ENCODE measurements at regions not wholly inside any gene's neighbourhood (a gene's known extent, or its start where the extent isn't known, plus 50 kb on each side); places are given as distances from the start of the nearest gene placed in this dataset.

DNA sequence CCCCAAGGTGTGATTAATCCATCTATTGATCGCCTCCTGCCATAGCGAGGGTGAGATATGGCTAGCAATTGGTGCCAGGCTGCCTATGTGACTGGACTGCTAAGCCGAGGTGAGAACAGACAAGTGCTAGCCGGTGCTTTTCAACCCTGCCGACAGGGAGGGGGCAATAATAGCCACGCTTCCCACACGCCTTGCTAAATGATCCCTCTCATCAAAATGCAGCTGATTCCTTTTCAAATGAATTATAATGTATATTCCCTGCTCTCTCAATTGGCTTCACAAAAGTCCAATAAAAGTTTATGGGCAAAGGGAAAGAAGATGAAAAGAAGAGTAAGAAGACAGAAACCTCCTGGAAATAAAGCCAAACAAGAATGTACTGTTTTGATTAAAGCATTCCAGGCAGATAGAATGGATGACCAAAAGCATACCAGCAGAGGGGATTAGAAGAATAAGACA is 235.6 kb downstream of the ICOS start:
- Histone ChIP-seq H3K9me3 (ENCODE audit: control insufficient read depth, insufficient read depth, low read length) (no peaks in the 10 kb centered on the region), H3K9me2 (replicated peaks; ENCODE audit: control insufficient read depth, low read length) (no peaks in the 10 kb centered on the region), H3K36me3 (ENCODE audit: control insufficient read depth, low read length) (no peaks in the 10 kb centered on the region), H3K4me2 (ENCODE audit: low read length) (no peak overlapping the region), H3K27me3 (ENCODE audit: control insufficient read depth, low read length) (no peaks in the 10 kb centered on the region), H3F3A (ENCODE audit: control insufficient read depth, insufficient read depth) (no peaks in the 10 kb centered on the region), H3K4me1 (ENCODE audit: control insufficient read depth, low read length) (no peaks in the 10 kb centered on the region), H3K79me2 (ENCODE audit: control insufficient read depth, low read length) (no peaks in the 10 kb centered on the region), H3K27ac (ENCODE audit: low read depth, low read length) (no peak overlapping the region), H4K20me1 (ENCODE audit: control insufficient read depth, insufficient read depth, low read depth, low read length) (no peaks in the 10 kb centered on the region), H3K4me3 (ENCODE audit: low read length) (no peak overlapping the region)
- TF ChIP-seq EZH2phosphoT487 (IDR thresholded peaks at IDR 0.05; ENCODE audit: borderline replicate concordance, low read length) = no peak
- TF ChIP-seq, protein P1, sequence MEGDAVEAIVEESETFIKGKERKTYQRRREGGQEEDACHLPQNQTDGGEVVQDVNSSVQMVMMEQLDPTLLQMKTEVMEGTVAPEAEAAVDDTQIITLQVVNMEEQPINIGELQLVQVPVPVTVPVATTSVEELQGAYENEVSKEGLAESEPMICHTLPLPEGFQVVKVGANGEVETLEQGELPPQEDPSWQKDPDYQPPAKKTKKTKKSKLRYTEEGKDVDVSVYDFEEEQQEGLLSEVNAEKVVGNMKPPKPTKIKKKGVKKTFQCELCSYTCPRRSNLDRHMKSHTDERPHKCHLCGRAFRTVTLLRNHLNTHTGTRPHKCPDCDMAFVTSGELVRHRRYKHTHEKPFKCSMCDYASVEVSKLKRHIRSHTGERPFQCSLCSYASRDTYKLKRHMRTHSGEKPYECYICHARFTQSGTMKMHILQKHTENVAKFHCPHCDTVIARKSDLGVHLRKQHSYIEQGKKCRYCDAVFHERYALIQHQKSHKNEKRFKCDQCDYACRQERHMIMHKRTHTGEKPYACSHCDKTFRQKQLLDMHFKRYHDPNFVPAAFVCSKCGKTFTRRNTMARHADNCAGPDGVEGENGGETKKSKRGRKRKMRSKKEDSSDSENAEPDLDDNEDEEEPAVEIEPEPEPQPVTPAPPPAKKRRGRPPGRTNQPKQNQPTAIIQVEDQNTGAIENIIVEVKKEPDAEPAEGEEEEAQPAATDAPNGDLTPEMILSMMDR (IDR thresholded peaks at IDR 0.05; ENCODE audit: low read depth, low read length, poor library complexity, severe bottlenecking) = no peak

DNA sequence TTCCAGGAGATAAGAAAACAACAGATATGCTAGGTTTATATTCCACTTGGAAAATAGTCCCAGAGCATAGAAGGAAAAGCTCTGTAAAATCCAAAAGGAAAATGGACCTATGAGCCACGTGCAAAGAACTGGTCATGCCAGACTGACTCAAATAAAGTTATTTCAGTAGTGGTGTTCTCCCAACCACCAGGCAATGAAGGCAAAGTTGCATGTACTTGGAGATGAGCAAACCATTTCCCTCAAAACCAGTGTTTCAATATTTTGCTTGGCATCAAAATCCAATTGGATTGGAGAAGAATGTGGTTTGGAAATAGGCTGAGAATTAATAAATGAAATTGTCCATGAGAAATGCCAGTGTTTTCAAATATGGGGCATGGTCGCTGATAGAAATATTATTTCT is 237.5 kb downstream of the ICOS start:
- Histone ChIP-seq H4K20me1 (ENCODE audit: control insufficient read depth, insufficient read depth, low read depth, low read length) (no peaks in the 10 kb centered on the region), H3K4me1 (ENCODE audit: control insufficient read depth, low read length) (no peaks in the 10 kb centered on the region), H3K27ac (ENCODE audit: low read depth, low read length) (no peak overlapping the region), H3K9me3 (ENCODE audit: control insufficient read depth, insufficient read depth, low read length) (no peaks in the 10 kb centered on the region), H3K79me2 (ENCODE audit: control insufficient read depth, low read length) (no peaks in the 10 kb centered on the region), H3K27me3 (ENCODE audit: control insufficient read depth, low read length) (no peaks in the 10 kb centered on the region), H3K4me2 (ENCODE audit: low read length) (no peak overlapping the region), H3F3A (ENCODE audit: control insufficient read depth, insufficient read depth) (no peaks in the 10 kb centered on the region), H3K36me3 (ENCODE audit: control insufficient read depth, low read length) (no peaks in the 10 kb centered on the region), H3K9me2 (replicated peaks; ENCODE audit: control insufficient read depth, low read length) (no peaks in the 10 kb centered on the region), H3K4me3 (ENCODE audit: low read length) (no peak overlapping the region)
- no peak for TF ChIP-seq EZH2phosphoT487 (IDR thresholded peaks at IDR 0.05; ENCODE audit: borderline replicate concordance, low read length)
- TF ChIP-seq, protein P1 (IDR thresholded peaks at IDR 0.05; ENCODE audit: low read depth, low read length, poor library complexity, severe bottlenecking) = no peak

DNA sequence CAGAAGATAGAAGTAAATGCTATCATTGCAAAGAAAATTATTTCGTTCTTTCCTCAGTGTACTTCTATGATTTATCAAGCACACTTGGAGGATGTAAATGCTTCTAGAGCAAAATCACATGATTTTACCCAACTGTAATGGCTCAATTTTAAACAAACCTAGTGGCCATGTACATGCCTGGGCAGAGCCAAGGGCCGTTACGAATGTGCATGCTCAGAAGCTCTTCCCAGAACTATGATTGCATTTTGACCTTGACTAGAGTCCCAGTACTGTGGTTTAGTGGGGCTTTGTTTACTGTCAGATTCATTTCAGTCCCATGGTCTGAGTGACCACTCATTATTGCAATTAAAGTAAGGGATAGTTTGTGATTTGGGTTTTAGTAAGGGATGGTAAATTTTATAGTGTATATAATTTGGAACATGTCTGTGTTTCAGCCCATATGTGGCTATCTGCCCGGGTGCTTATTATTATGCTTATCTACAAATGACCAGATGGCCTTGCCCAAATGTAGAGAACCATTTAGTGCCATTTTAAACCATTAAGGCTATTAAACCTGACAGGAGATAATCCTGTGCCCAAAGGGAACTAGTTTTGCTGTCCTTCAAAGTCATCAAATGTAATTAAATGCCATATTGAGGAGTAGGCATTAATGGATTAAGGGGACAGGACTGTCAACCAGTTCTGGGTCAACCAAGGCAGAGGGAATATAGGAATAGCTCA is 239.1 kb downstream of the ICOS start:
- Histone ChIP-seq H3K27ac (ENCODE audit: low read depth, low read length) (no peak overlapping the region), H3K79me2 (ENCODE audit: control insufficient read depth, low read length) (no peaks in the 10 kb centered on the region), H3K4me2 (ENCODE audit: low read length) (no peak overlapping the region), H3K36me3 (ENCODE audit: control insufficient read depth, low read length) (no peaks in the 10 kb centered on the region), H3F3A (ENCODE audit: control insufficient read depth, insufficient read depth) (no peaks in the 10 kb centered on the region), H3K27me3 (ENCODE audit: control insufficient read depth, low read length) (no peaks in the 10 kb centered on the region), H4K20me1 (ENCODE audit: control insufficient read depth, insufficient read depth, low read depth, low read length) (no peaks in the 10 kb centered on the region), H3K4me3 (ENCODE audit: low read length) (no peak overlapping the region), H3K4me1 (ENCODE audit: control insufficient read depth, low read length) (no peaks in the 10 kb centered on the region), H3K9me3 (ENCODE audit: control insufficient read depth, insufficient read depth, low read length) (no peaks in the 10 kb centered on the region), H3K9me2 (replicated peaks; ENCODE audit: control insufficient read depth, low read length) (no peaks in the 10 kb centered on the region)
- TF ChIP-seq, protein P1 (IDR thresholded peaks at IDR 0.05; ENCODE audit: low read depth, low read length, poor library complexity, severe bottlenecking) = no peak
- no peak for TF ChIP-seq EZH2phosphoT487 (IDR thresholded peaks at IDR 0.05; ENCODE audit: borderline replicate concordance, low read length)

All from DOHH2 (cell line).